ENCODE measurements at regions not wholly inside any gene's neighbourhood (a gene's known extent, or its start where the extent isn't known, plus 50 kb on each side); places are given as distances from the start of the nearest gene placed in this dataset.

GRCh38 chr6:48177786-48178185, 66.8 kb upstream of the PTCHD4 start:
- TF ChIP-seq EZH2phosphoT487 (conservative IDR thresholded peaks at IDR 0.05; ENCODE audit: low read length) = no peak
- TF ChIP-seq, protein P1, sequence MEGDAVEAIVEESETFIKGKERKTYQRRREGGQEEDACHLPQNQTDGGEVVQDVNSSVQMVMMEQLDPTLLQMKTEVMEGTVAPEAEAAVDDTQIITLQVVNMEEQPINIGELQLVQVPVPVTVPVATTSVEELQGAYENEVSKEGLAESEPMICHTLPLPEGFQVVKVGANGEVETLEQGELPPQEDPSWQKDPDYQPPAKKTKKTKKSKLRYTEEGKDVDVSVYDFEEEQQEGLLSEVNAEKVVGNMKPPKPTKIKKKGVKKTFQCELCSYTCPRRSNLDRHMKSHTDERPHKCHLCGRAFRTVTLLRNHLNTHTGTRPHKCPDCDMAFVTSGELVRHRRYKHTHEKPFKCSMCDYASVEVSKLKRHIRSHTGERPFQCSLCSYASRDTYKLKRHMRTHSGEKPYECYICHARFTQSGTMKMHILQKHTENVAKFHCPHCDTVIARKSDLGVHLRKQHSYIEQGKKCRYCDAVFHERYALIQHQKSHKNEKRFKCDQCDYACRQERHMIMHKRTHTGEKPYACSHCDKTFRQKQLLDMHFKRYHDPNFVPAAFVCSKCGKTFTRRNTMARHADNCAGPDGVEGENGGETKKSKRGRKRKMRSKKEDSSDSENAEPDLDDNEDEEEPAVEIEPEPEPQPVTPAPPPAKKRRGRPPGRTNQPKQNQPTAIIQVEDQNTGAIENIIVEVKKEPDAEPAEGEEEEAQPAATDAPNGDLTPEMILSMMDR (IDR thresholded peaks at IDR 0.05; ENCODE audit: insufficient read depth, low read length, poor library complexity, severe bottlenecking) = no peak
- Histone ChIP-seq H3K4me2 (ENCODE audit: low read depth, low read length, poor library complexity, severe bottlenecking) (no peak overlapping the region), H3K4me3 (ENCODE audit: insufficient read depth, low read length, poor library complexity, severe bottlenecking) (no peak overlapping the region), H3K27me3 (ENCODE audit: low read length) (no peaks in the 10 kb centered on the region), H3K79me2 (ENCODE audit: insufficient read depth, low read length) (no peaks in the 10 kb centered on the region), H2AFZ (ENCODE audit: low read depth, low read length, severe bottlenecking) (no peak overlapping the region), H3K9me3 (ENCODE audit: insufficient read depth, low read length) (no peaks in the 10 kb centered on the region), H3K27ac (ENCODE audit: low read depth, low read length) (no peak overlapping the region), H3F3A (ENCODE audit: insufficient read depth) (no peaks in the 10 kb centered on the region), H3K9me2 (replicated peaks; ENCODE audit: insufficient read depth, low read length) (no peaks in the 10 kb centered on the region), H4K20me1 (ENCODE audit: low read depth, low read length) (no peaks in the 10 kb centered on the region), H3K9ac (ENCODE audit: low read length) (no peak overlapping the region), H3K36me3 (ENCODE audit: low read length) (no peaks in the 10 kb centered on the region)

GRCh38 chr6:48176645-48177308, 65.8 kb upstream of the PTCHD4 start:
- Histone ChIP-seq H3K27me3 (ENCODE audit: low read length) (no peaks in the 10 kb centered on the region), H3K9ac (ENCODE audit: low read length) (no peak overlapping the region), H2AFZ (ENCODE audit: low read depth, low read length, severe bottlenecking) (no peak overlapping the region), H3K36me3 (ENCODE audit: low read length) (no peaks in the 10 kb centered on the region), H4K20me1 (ENCODE audit: low read depth, low read length) (no peaks in the 10 kb centered on the region), H3K27ac (ENCODE audit: low read depth, low read length) (no peak overlapping the region), H3K4me2 (ENCODE audit: low read depth, low read length, poor library complexity, severe bottlenecking) (no peak overlapping the region), H3K9me3 (ENCODE audit: insufficient read depth, low read length) (no peaks in the 10 kb centered on the region), H3K79me2 (ENCODE audit: insufficient read depth, low read length) (no peaks in the 10 kb centered on the region), H3K9me2 (replicated peaks; ENCODE audit: insufficient read depth, low read length) (no peaks in the 10 kb centered on the region), H3K4me3 (ENCODE audit: insufficient read depth, low read length, poor library complexity, severe bottlenecking) (no peak overlapping the region), H3F3A (ENCODE audit: insufficient read depth) (no peaks in the 10 kb centered on the region)
- TF ChIP-seq EZH2phosphoT487 (conservative IDR thresholded peaks at IDR 0.05; ENCODE audit: low read length) = no peak
- TF ChIP-seq, protein P1 (IDR thresholded peaks at IDR 0.05; ENCODE audit: insufficient read depth, low read length, poor library complexity, severe bottlenecking) = no peak

GRCh38 chr6:48169635-48170034, 58.6 kb upstream of the PTCHD4 start:
- Histone ChIP-seq H4K20me1 (ENCODE audit: low read depth, low read length) (no peaks in the 10 kb centered on the region), H3K36me3 (ENCODE audit: low read length) (no peaks in the 10 kb centered on the region), H3K4me2 (ENCODE audit: low read depth, low read length, poor library complexity, severe bottlenecking) (no peak overlapping the region), H3F3A (ENCODE audit: insufficient read depth) (no peaks in the 10 kb centered on the region), H3K9me2 (replicated peaks; ENCODE audit: insufficient read depth, low read length) (no peaks in the 10 kb centered on the region), H3K27me3 (ENCODE audit: low read length) (no peaks in the 10 kb centered on the region), H3K27ac (ENCODE audit: low read depth, low read length) (no peak overlapping the region), H3K79me2 (ENCODE audit: insufficient read depth, low read length) (no peaks in the 10 kb centered on the region), H3K9ac (ENCODE audit: low read length) (no peak overlapping the region), H3K4me3 (ENCODE audit: insufficient read depth, low read length, poor library complexity, severe bottlenecking) (no peak overlapping the region), H2AFZ (ENCODE audit: low read depth, low read length, severe bottlenecking) (no peak overlapping the region), H3K9me3 (ENCODE audit: insufficient read depth, low read length) (no peaks in the 10 kb centered on the region)
- TF ChIP-seq, protein P1 (IDR thresholded peaks at IDR 0.05; ENCODE audit: insufficient read depth, low read length, poor library complexity, severe bottlenecking) = no peak
- no peak for TF ChIP-seq EZH2phosphoT487 (conservative IDR thresholded peaks at IDR 0.05; ENCODE audit: low read length)
